C4-2B (cell line): ENCODE measurements at regions not wholly inside any gene's neighbourhood (a gene's known extent, or its start where the extent isn't known, plus 50 kb on each side); places are given as distances from the start of the nearest gene placed in this dataset.

Experiments
- CTCF ChIP-seq: fragments of 450-650 bp; conservative IDR thresholded peaks from 2 replicates; pipeline ENCODE4 v1.5.1; 2017; ENCODE audit warnings: mild to moderate bottlenecking
- ZFX ChIP-seq: fragments of 450-650 bp; IDR thresholded peaks from 2 replicates; pipeline ENCODE4 v1.6.1; 2017

GRCh38 chr17:5747276-5747675, 163.0 kb upstream of the NLRP1 start:
- TF ChIP-seq CTCF (0 out of 2 replicates have a peak, but pooled peaks have one; percentile 8), ZFX (no peak)
